ENCODE measurements at regions not wholly inside any gene's neighbourhood (a gene's known extent, or its start where the extent isn't known, plus 50 kb on each side); places are given as distances from the start of the nearest gene placed in this dataset.

DNA sequence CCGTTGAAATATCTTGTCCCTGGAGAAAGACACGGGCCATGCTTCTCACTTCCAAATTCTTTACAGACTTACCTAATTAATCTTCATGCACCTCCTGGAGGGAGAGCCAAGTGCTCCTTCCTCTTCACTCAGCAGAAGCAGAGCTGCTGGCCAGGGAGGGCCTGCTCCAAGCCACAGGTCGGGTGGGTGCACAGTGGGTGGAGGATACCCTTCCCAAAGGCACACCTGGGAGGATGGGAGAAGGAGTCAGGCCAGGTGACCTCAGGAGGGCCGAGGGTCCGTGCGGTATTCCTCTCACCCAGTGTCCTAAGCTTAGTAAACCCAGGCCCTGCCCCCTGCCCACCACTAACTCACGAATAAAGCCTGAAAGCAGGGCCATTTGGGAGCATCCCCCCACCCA, 171.3 kb upstream of the RPL38 start:
- TF ChIP-seq CTCF (IDR thresholded peaks at IDR 0.05; ENCODE audit: low read depth, low read length), result no peak
- TF ChIP-seq POLR2A (IDR thresholded peaks at IDR 0.05; ENCODE audit: extremely low read depth, insufficient read length), result no peak
- TF ChIP-seq MAX (IDR thresholded peaks at IDR 0.05; ENCODE audit: low read depth, low read length), result no peak
